ENCODE measurements at regions not wholly inside any gene's neighbourhood (a gene's known extent, or its start where the extent isn't known, plus 50 kb on each side); places are given as distances from the start of the nearest gene placed in this dataset.

DNA sequence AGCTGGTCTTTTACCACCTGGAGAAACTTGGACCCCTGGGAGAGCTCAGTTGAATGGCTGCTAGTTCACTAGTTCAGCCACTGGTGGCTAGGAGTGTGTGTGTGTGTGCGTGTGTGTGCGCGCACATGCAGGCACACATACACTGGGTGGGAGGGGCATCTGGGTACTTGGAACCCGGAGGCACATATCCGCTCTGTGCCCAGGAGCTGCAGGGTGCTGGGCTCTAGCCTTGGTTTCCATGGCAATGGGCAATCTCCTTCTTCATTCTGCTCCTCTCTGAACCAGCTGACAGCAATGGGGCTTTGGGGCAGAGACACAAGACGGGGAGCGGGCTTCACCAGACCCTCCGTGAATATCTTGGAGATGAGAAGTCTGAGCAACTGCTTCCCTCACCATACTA lies 87.1 kb upstream of the DISP3 start:
- Histone ChIP-seq H3K36me3 (ENCODE audit: control insufficient read depth in 2 of 2, extremely low read depth in 1 of 2, insufficient read depth in 1 of 2, low read length in 1 of 2) (no peaks in the 10 kb centered on the region), H3K4me3 (ENCODE audit: control insufficient read depth in 1 of 2, extremely low read depth in 1 of 2, low read length in 1 of 2) (no peak overlapping the region), H3K9me3 (no peaks in the 10 kb centered on the region), H3K27me3 (replicated peaks in 1 of 2; ENCODE audit: control insufficient read depth in 2 of 2, extremely low read depth in 1 of 2, insufficient read depth in 2 of 2, low read length in 1 of 2) (peaks cover 0 to 23% of the 10 kb centered on the region in 2 experiments), H3K27ac (ENCODE audit: low read length) (no peak overlapping the region), H3K4me1 (ENCODE audit: control insufficient read depth in 1 of 2, extremely low read depth in 1 of 2, insufficient read depth in 2 of 2, low read length in 2 of 2) (no peaks in the 10 kb centered on the region)
- peaks cover 3 to 4% of the 10 kb centered on the region in 2 donors for H3K27me3 Mint-ChIP-seq
- H3K4me3 Mint-ChIP-seq: no peak overlapping the region
- DNase-seq (no peak), ATAC-seq (replicated peaks in 1 of 4) (no peak)
- H3K27ac Mint-ChIP-seq: no peak overlapping the region
- H3K9me3 Mint-ChIP-seq: no peaks in the 10 kb centered on the region
- WGBS (ENCODE audit: insufficient coverage): 98% methylated on average over 5 of the region's 8 CpGs
- no peaks in the 10 kb centered on the region for H3K36me3 Mint-ChIP-seq
- ChIA-PET POLR2A (interaction anchor here in 1 of 2 donors (0.6 kb wide), 1 partner anchor 76 kb away, joined by 7 read pairs; no protein-coding TSS in a partner anchor), CTCF (no interaction called here)
- peaks cover 0 to 15% (median 8%) of the 10 kb centered on the region in 3 donors for H3K4me1 Mint-ChIP-seq

DNA sequence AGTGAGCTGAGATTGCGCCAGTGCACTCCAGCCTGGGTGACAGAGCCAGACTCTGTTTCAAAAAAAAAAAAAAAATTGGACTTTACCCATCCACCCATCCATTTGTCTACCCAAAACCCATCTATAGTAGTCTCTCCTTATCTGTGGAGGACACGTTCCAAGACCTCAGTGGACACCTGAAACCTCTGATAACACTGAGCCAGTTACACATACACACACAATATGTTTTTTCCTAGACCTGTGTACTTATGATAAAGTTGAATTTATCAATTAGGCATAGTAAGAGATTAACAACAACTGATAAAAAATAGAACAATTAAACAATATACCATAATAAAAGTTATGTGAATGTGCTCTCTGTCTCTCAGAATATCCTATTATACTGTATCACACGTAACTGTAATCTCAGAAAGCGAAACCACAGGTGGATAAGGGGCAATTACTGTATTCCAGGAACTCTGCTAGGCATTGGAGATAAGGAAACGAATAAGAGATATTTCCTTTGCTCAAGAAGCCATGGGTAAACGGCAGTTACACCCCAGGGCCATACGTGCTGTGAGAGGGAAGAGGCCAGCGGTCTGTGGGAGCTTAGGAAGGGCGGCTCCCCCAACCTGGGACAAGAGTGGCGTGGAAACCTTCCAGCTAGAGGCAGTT lies 84.2 kb upstream of the DISP3 start:
- no peak for ATAC-seq (replicated peaks in 1 of 4)
- no peak overlapping the region for H3K27ac ChIP-seq (ENCODE audit: low read length)
- H3K9me3 ChIP-seq: no peaks in the 10 kb centered on the region
- 34% methylated on average over 6 of the region's 10 CpGs for WGBS (ENCODE audit: insufficient coverage)
- Mint-ChIP-seq H3K4me3 (no peak overlapping the region), H3K4me1 (peaks cover 0 to 12% (median 8%) of the 10 kb centered on the region in 3 donors), H3K27me3 (peaks cover 0 to 8% of the 10 kb centered on the region in 2 donors), H3K9me3 (no peaks in the 10 kb centered on the region), H3K27ac (no peak overlapping the region), H3K36me3 (no peaks in the 10 kb centered on the region)
- no peak overlapping the region for H3K4me3 ChIP-seq (ENCODE audit: control insufficient read depth in 1 of 2, extremely low read depth in 1 of 2, low read length in 1 of 2)
- H3K36me3 ChIP-seq (ENCODE audit: control insufficient read depth in 2 of 2, extremely low read depth in 1 of 2, insufficient read depth in 1 of 2, low read length in 1 of 2): no peaks in the 10 kb centered on the region
- peaks cover 0 to 31% of the 10 kb centered on the region in 2 experiments for H3K27me3 ChIP-seq (replicated peaks in 1 of 2; ENCODE audit: control insufficient read depth in 2 of 2, extremely low read depth in 1 of 2, insufficient read depth in 2 of 2, low read length in 1 of 2)
- no peaks in the 10 kb centered on the region for H3K4me1 ChIP-seq (ENCODE audit: control insufficient read depth in 1 of 2, extremely low read depth in 1 of 2, insufficient read depth in 2 of 2, low read length in 2 of 2)
- CTCF ChIA-PET: no interaction called here
- POLR2A ChIA-PET: interaction anchor here in 1 of 2 donors (0.6 kb wide), 1 partner anchor 13 kb away, joined by 3 read pairs; no protein-coding TSS in a partner anchor
- no peak for DNase-seq

DNA sequence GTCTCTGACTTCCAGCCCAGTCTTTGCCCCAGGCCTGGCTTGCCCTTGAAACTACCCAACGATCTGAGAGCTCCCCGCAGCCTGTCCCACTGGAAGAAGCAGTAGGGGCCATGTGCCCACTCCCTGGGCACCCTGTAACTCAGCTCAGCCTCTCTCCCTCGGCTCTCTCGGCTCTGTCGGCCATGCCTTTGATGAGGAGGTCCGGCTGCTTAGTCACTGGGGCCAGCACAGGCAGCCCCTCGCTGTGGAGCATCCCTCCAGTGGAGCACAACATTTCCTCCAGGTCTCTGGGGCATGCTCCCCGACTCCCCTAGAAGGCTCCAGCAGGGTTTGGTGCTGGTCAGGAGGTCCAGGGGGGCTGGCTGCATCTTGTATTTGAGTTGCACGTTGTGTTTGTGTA lies 83.3 kb upstream of the DISP3 start:
- WGBS (ENCODE audit: insufficient coverage): 80% methylated on average over 9 of the region's 9 CpGs
- ATAC-seq (replicated peaks in 1 of 4) (no peak), DNase-seq (no peak)
- H3K9me3 Mint-ChIP-seq: no peaks in the 10 kb centered on the region
- H3K27ac Mint-ChIP-seq: no peak overlapping the region
- Histone ChIP-seq H3K9me3 (no peaks in the 10 kb centered on the region), H3K4me3 (ENCODE audit: control insufficient read depth in 1 of 2, extremely low read depth in 1 of 2, low read length in 1 of 2) (no peak overlapping the region), H3K4me1 (ENCODE audit: control insufficient read depth in 1 of 2, extremely low read depth in 1 of 2, insufficient read depth in 2 of 2, low read length in 2 of 2) (no peaks in the 10 kb centered on the region), H3K27me3 (replicated peaks in 1 of 2; ENCODE audit: control insufficient read depth in 2 of 2, extremely low read depth in 1 of 2, insufficient read depth in 2 of 2, low read length in 1 of 2) (peaks cover 0 to 33% of the 10 kb centered on the region in 2 experiments), H3K27ac (ENCODE audit: low read length) (no peak overlapping the region), H3K36me3 (ENCODE audit: control insufficient read depth in 2 of 2, extremely low read depth in 1 of 2, insufficient read depth in 1 of 2, low read length in 1 of 2) (no peaks in the 10 kb centered on the region)
- H3K27me3 Mint-ChIP-seq: peaks cover 0 to 8% of the 10 kb centered on the region in 2 donors
- H3K4me3 Mint-ChIP-seq: no peak overlapping the region
- ChIA-PET POLR2A (no interaction called here), CTCF (no interaction called here)
- no peaks in the 10 kb centered on the region for H3K36me3 Mint-ChIP-seq
- peaks cover 0 to 12% (median 8%) of the 10 kb centered on the region in 3 donors for H3K4me1 Mint-ChIP-seq

DNA sequence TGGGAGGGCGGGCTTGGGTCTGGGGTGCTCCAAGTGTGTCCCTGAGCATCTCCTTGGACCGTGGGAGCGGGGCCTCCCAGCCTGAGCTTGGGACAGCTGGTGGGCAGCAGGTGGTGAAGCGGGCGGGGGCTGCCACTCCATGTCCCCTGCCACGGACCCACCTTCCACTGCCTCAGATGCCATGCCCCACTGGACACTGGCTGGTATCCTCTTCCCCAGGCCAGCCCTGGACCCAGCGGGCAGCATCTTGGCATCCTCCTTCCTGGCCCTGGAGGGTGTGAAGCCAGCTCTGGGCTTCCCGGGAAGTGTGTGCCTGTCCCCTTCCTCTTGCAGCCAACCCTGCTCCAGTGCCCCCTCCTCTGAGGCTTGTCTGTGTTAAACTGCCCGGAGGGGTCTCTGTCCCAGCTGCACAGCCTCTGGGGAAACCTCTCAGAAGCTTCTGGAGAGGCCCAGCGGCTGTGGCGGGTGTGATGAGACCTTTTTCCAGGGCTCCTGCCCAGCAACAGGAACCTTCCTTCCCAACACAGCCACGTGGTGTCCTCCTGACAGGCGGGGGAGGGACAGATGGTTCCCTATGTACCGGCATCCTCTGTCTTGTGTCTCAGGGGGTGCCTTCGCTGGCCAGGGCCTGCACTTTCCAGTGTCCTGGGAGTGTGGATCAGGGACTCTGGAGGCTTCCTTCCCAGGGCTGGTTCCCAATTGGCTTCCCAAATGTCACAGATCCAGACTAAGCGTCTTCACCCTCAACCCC lies 81.6 kb upstream of the DISP3 start:
- Mint-ChIP-seq H3K36me3 (no peaks in the 10 kb centered on the region), H3K4me1 (peaks cover 0 to 7% (median 3%) of the 10 kb centered on the region in 3 donors), H3K27ac (no peak overlapping the region), H3K4me3 (no peak overlapping the region), H3K9me3 (no peaks in the 10 kb centered on the region), H3K27me3 (peaks cover 0 to 8% of the 10 kb centered on the region in 2 donors)
- no peak for DNase-seq
- Histone ChIP-seq H3K4me1 (ENCODE audit: control insufficient read depth in 1 of 2, extremely low read depth in 1 of 2, insufficient read depth in 2 of 2, low read length in 2 of 2) (no peaks in the 10 kb centered on the region), H3K4me3 (ENCODE audit: control insufficient read depth in 1 of 2, extremely low read depth in 1 of 2, low read length in 1 of 2) (no peak overlapping the region), H3K27me3 (replicated peaks in 1 of 2; ENCODE audit: control insufficient read depth in 2 of 2, extremely low read depth in 1 of 2, insufficient read depth in 2 of 2, low read length in 1 of 2) (peaks cover 0 to 29% of the 10 kb centered on the region in 2 experiments), H3K9me3 (no peaks in the 10 kb centered on the region), H3K36me3 (ENCODE audit: control insufficient read depth in 2 of 2, extremely low read depth in 1 of 2, insufficient read depth in 1 of 2, low read length in 1 of 2) (no peaks in the 10 kb centered on the region), H3K27ac (ENCODE audit: low read length) (no peak overlapping the region)
- 78% methylated on average over 11 of the region's 16 CpGs for WGBS (ENCODE audit: insufficient coverage)
- POLR2A ChIA-PET: no interaction called here
- ATAC-seq (replicated peaks in 1 of 4): no peak
- CTCF ChIA-PET: no interaction called here

DNA sequence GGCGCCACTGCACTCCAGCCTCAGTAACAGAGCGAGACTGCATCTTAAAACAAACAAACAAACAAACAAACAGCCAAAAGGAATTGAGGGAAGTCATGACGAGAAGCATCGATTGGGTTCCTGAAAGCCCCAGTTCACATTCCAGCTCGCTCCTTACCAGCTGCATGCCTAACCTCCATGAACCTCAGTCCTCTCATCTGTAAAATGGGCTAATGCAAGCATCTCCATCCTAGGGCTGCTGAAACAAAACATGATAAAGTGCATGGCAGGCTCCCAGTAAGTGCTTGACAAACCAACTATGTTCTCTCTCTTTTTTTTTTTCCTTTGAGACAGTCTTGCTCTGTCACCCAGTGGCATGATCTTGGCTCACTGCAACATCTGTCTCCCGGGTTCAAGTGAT lies 79.7 kb upstream of the DISP3 start:
- DNase-seq: no peak
- H3K36me3 Mint-ChIP-seq: no peaks in the 10 kb centered on the region
- H3K4me3 ChIP-seq (ENCODE audit: control insufficient read depth in 1 of 2, extremely low read depth in 1 of 2, low read length in 1 of 2): no peak overlapping the region
- no peaks in the 10 kb centered on the region for H3K36me3 ChIP-seq (ENCODE audit: control insufficient read depth in 2 of 2, extremely low read depth in 1 of 2, insufficient read depth in 1 of 2, low read length in 1 of 2)
- H3K27ac Mint-ChIP-seq: no peak overlapping the region
- peaks cover 0 to 10% (median 5%) of the 10 kb centered on the region in 3 donors for H3K4me1 Mint-ChIP-seq
- no peaks in the 10 kb centered on the region for H3K4me1 ChIP-seq (ENCODE audit: control insufficient read depth in 1 of 2, extremely low read depth in 1 of 2, insufficient read depth in 2 of 2, low read length in 2 of 2)
- peaks cover 0 to 8% of the 10 kb centered on the region in 2 donors for H3K27me3 Mint-ChIP-seq
- WGBS (ENCODE audit: insufficient coverage): 66% methylated on average over 3 of the region's 6 CpGs
- ATAC-seq (replicated peaks in 1 of 4): no peak
- no peak overlapping the region for H3K27ac ChIP-seq (ENCODE audit: low read length)
- peaks cover 0 to 29% of the 10 kb centered on the region in 2 experiments for H3K27me3 ChIP-seq (replicated peaks in 1 of 2; ENCODE audit: control insufficient read depth in 2 of 2, extremely low read depth in 1 of 2, insufficient read depth in 2 of 2, low read length in 1 of 2)
- no peaks in the 10 kb centered on the region for H3K9me3 ChIP-seq
- no peak overlapping the region for H3K4me3 Mint-ChIP-seq
- POLR2A ChIA-PET: no interaction called here
- CTCF ChIA-PET: no interaction called here
- H3K9me3 Mint-ChIP-seq: peaks cover 0 to 2% (median 0%) of the 10 kb centered on the region in 3 donors

DNA sequence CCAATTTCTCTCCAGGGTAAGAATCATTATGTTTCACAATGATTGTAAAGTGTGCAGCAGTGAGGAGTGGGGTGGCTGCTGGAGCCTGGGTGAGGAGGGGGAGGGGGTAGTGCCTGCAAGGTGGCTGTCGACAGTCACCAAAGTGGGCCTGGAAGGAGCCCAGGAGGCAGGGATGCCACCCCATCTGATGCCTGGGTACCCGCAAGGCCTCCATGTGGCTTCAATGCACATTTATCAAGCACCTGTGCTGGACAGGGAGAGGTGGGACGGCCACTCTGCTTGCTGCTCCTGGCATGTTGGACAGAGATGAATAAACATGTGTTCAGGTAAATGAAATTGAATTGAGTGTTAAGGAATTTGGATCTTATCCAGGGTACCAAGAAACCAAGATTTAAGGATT lies 78.8 kb upstream of the DISP3 start:
- Histone ChIP-seq H3K27ac (ENCODE audit: low read length) (no peak overlapping the region), H3K4me3 (ENCODE audit: control insufficient read depth in 1 of 2, extremely low read depth in 1 of 2, low read length in 1 of 2) (no peak overlapping the region), H3K4me1 (ENCODE audit: control insufficient read depth in 1 of 2, extremely low read depth in 1 of 2, insufficient read depth in 2 of 2, low read length in 2 of 2) (no peaks in the 10 kb centered on the region), H3K9me3 (no peaks in the 10 kb centered on the region), H3K36me3 (ENCODE audit: control insufficient read depth in 2 of 2, extremely low read depth in 1 of 2, insufficient read depth in 1 of 2, low read length in 1 of 2) (no peaks in the 10 kb centered on the region), H3K27me3 (replicated peaks in 1 of 2; ENCODE audit: control insufficient read depth in 2 of 2, extremely low read depth in 1 of 2, insufficient read depth in 2 of 2, low read length in 1 of 2) (peaks cover 0 to 26% of the 10 kb centered on the region in 2 experiments)
- ChIA-PET POLR2A (no interaction called here), CTCF (no interaction called here)
- H3K9me3 Mint-ChIP-seq: peaks cover 0 to 2% (median 0%) of the 10 kb centered on the region in 3 donors
- H3K4me3 Mint-ChIP-seq: no peak overlapping the region
- H3K27ac Mint-ChIP-seq: no peak overlapping the region
- 85% methylated on average over 2 of the region's 3 CpGs for WGBS (ENCODE audit: insufficient coverage)
- ATAC-seq (replicated peaks in 1 of 4) (no peak), DNase-seq (no peak)
- H3K4me1 Mint-ChIP-seq: peaks cover 2 to 17% (median 4%) of the 10 kb centered on the region in 3 donors
- no peaks in the 10 kb centered on the region for H3K36me3 Mint-ChIP-seq
- peaks cover 0 to 3% of the 10 kb centered on the region in 2 donors for H3K27me3 Mint-ChIP-seq
